HCEC 1CT (cell line): ENCODE measurements at regions not wholly inside any gene's neighbourhood (a gene's known extent, or its start where the extent isn't known, plus 50 kb on each side); places are given as distances from the start of the nearest gene placed in this dataset.
"Not testable (repeated sequence)": the region's sequence is repeated elsewhere in the genome, so short reads cannot be mapped to it uniquely, and the experiment has no call there.

ENCODE experiments used
- DNase-seq: peaks from one replicate; pipeline ENCODE4 v3.0.0-alpha.2; 2017

- no peak for DNase-seq
Observed at GRCh38 chr1:21385022-21385421, 54.9 kb upstream of the NBPF3 start.

GRCh38 chr1:21384620-21385019 lies 55.3 kb upstream of the NBPF3 start:
- no peak for DNase-seq

DNA sequence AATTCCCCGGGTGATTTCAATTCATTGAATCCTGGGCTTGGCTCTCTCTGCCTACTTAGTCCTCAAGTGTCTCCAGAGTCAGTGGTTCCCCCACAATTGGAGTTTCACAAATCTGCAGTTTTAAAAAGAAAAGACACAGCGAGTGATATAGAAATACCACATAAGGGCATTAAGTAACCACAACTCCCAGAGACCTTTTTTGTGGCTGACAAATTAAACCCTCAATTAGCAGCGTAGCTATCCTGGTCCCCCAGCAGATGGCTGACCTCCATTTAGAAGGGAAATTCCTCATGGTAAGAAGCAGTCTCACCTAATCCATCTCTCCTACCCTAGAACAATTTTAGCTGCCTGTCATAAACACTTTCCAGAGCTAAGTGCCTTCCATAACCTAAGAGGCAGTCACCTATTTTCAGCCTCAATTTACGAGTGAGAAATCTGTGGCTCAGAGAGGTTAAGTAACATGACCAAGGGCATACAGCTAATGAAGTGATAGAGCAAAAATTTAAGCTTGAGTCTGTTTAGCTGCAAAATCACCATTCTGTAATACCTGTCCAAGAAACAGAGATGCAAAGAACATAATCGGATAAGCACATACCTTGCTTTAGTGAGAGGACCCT lies 56.0 kb upstream of the NBPF3 start:
- DNase-seq: no peak

GRCh38 chr1:21381354-21381753 lies 58.6 kb upstream of the NBPF3 start:
- no peak for DNase-seq

DNA sequence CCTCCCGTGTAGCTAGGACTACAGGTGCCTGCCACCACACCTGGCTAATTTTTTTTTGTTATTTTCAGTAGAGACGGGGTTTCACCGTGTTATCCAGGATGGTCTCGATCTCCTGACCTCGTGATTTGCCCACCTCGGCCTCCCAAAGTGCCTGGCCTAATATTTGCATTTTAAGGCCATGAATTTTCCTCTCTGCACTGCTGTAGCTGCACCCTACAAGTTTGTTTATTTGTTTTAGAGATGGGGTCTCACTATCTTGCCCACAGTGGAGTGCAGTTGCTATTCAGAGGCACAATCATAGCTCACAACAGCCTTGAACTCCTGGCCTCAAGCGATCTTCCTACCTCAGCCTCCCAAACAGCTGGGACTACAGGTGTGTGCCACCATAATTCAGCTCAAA lies 59.8 kb upstream of the NBPF3 start:
- not testable (repeated sequence) for DNase-seq

DNA sequence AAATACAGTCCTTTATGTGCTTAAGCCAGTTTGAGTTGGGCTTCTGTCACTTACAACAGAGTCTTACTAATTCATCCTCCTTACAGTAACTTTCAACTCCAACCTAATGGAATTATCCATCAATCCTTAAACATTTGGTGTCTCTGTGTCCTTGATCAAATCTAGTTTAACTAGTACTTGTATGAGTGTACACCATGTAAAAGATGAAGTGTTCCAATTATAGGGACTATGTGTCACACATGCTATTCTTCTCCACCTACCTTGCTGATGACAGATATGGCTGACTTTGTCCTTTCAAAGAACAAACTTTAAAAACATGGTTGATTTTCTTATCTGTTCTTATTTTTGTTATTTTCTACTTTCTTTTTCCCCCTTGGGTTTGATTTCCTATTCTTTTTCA lies 60.4 kb upstream of the NBPF3 start:
- no peak for DNase-seq

GRCh38 chr1:21378705-21379494 lies 61.0 kb upstream of the NBPF3 start:
- DNase-seq: no peak

DNA sequence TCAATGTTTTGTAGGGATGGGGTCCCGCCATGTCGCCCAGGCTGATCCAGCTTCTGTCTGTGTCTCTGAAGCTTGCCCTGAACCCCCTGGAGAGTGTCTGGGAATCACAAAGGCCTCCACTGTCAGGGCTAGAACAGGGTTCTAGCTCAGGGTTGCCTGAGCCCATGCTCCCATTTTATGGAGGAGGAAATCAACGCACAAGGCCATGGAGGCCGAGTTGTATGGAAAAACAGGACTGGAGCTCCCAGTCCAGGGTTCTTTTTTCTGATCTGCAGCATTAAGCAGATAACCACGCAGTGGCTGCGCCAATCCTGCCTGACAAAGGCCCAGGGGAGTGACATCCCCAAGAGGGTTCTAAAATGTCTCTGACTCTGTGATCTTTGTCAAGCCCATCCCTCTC lies 67.6 kb upstream of the NBPF3 start:
- no peak for DNase-seq

DNA sequence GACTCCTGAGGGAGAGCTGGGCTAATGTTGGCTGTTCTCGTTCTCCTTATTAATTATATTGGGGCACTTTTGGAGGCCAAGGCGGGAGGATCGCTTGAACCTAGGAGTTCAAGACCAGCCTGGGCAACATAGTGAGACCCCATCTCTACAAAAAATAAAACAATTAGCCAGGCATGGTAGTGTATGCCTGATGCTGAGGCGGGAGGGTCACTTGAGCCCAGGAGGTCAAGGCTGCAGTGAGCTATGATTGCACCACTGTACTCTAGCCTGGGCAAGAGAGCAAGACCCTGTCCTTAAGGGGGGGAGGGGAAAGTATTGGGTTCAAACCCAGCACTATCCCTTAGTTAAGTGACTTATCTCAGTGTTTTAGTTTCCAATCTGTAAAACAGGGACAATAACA lies 70.0 kb upstream of the NBPF3 start:
- no peak for DNase-seq

- peak; percentile 69 for DNase-seq
Observed at GRCh38 chr1:21368515-21369289, 71.2 kb upstream of the NBPF3 start.

- DNase-seq: not testable (repeated sequence)
Observed at GRCh38 chr1:21367973-21368514, 71.9 kb upstream of the NBPF3 start.

DNA sequence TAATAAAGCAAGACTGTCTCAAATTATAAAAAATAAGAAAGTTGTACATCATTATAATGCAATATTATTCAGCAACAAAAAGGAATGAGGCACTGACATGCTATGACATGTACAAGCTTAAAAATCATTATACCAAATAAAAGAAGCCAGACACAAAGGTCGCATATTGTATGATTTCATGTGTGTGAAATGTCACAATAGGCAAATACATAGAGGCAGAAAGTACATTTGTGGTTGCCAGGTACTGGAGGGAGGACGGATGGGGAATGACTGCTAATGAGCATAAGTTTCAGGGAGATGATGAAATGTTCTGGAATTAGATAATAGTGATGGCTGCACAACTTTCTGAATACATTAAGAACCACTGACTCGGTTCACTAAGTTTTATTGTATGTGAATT lies 73.6 kb upstream of the NBPF3 start:
- DNase-seq: no peak

GRCh38 chr1:21365036-21365435 lies 74.8 kb upstream of the ECE1 start:
- DNase-seq: no peak

DNA sequence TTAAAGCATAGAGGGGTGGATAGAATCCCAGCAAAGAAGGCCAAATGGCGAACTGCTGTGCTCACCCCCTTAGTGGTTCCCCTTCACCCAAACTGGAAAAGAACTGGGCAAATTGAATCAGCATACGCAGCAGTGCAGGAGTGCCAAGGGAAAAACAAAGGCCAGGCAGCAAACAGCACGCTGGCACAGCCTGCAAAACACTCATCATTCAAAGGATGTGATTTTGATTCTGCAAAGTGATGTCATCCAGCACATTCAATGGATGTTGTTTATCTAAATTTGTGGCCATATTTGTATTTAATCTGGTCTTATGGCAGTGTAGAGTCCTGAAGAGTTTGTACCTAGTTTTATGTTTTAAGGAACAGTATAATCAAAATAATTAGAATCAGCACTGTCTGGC lies 71.8 kb upstream of the ECE1 start:
- no peak for DNase-seq

GRCh38 chr1:21361506-21361905 lies 71.2 kb upstream of the ECE1 start:
- no peak for DNase-seq

- DNase-seq: no peak
Observed at GRCh38 chr1:21357161-21357560, 66.9 kb upstream of the ECE1 start.

DNA sequence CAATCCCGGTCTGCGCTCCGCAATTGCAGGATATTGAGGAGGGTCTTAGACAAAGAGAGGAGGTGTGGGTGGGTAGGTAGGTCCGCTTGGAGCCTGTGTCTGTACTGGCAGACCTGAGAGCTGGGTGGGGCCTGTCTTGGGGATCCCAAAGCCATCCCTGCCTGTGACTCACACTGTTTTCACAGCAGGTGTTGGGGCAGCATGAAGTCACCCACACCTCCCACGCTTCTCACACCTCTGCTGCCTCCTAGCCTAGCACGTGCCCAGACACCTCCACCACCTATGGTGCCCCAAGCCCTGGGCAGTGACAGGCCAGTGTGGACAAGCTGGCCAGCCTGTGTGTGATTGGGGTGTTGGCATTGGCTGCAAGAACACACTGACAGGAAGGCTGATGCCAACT lies 65.7 kb upstream of the ECE1 start:
- no peak for DNase-seq

DNA sequence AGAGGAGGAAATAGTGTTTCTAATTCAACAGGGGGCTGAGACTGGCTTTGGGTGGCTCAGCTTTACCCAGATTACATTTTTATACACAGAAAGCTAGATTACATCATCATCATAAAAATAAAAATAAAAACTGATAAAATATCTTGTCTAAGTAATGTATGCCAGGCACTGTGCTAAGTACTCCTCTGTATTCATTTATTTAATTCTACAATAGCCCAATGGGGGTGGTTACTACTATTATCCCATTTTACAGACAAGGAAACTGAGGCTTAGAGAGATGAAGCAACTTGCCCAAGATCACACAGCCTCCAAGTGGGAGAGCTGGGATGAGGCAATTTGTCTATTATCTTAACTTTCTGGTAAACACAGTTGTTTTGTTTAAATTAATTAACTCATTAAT lies 62.3 kb upstream of the ECE1 start:
- no peak for DNase-seq

DNA sequence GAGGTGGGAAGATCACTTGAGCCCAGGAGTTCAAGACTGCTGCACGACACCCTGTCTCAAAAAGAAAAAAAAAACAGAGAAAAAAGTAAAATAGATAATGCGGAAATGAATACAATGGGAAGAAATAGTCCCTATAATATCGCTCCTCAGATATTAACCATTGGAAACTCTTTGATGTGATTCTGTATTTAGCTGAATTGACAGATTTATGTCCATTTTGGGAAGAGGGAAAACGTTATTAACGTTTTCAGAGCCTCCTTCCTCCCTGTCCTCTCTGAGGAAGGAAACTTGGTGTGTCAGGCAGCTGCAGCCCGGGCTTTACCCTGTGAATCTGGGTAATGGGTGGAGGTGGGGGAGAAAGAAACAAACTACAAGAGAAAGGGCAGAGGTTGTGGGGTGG lies 61.6 kb upstream of the ECE1 start:
- no peak for DNase-seq

DNA sequence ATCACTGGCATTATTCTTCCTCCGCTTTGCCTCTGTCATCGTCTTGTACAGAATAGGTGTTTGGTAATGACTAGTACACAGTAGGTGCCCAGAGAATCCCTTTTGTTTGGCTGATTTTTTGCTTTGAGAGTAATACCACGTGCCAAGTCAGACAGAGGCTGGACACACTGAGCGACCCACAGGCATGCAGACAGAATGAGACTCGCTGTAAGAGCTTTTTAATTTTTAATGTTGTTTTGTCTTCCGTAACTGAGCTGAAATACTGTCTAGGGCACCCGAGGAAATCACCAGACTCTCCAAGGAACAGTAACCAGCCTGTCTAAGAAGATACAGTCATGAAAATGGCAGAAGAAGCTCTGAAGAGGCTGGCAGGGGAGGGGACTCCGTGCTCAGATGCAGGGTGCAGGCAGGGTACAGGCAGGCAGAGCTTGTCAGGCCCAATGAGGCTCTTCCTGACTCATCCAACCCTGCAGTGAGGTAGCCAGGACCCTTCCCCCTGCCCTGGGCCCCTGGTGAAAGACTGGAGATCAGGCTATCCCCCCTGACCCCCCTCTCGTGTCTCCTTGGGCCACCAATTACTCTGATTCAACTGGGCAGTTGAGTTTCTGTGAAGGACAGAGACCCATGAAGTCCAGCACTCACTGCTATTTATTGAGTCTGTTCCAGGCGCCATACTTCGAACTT lies 60.1 kb upstream of the ECE1 start:
- no peak for DNase-seq

DNA sequence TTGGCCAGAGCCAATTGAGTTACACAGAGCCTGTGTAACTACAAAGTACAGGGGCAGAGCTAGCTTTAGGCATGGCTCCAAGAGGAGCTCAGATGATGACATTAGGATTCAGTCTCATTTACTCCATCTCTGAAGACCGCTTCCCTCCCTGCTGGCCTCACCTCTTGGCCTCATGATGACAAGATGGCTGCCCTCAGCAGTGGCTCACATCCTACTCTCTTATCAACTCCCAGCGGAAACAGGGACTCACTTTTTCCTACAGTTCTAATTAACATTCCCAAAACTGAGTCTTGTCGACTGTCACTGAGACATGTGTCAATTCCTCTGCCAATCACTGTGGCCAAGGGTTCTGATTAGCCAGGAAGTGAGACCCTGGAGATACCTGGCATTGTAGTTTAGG lies 59.4 kb upstream of the ECE1 start:
- DNase-seq: no peak

DNA sequence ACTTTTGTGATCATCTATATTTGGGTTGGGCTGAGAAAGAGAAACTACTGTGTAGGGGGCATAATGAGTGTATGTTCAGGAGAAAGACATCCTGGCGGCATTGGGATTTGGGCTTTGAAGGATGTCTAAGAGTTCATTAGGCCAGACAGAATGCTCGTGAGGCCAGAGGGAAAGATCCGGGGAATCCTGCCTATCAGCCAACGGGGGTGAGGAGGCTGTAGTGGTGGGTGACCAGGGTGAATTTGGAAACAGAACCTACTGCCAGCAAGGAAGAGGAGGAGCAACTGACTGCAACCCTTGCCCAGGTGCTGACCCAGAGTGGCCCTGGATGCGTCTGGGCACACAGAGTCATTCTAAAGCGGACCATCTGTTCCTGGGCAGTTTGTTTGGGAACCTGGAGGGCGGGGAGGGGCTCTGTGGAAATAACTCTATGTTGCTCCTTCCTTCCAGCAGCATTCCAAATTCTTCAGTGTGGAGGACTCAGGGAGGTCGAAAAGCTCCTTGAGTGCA lies 56.9 kb upstream of the ECE1 start:
- no peak for DNase-seq
